Liver (tissue), 8 donors: ENCODE measurements at regions not wholly inside any gene's neighbourhood (a gene's known extent, or its start where the extent isn't known, plus 50 kb on each side); places are given as distances from the start of the nearest gene placed in this dataset.

ENCODE experiments used
- DNase-seq: peaks from one replicate; pipeline ENCODE4 v3.0.0-alpha.2; 2017; ENCODE audit warnings: low spot score
- H3K27ac ChIP-seq, 2 donors: one replicate each; pipeline ENCODE4 v1.7.0; 2013; ENCODE audit warnings: inconsistent platforms in 2 of 2, low read length in 2 of 2, control low read depth in 1 of 2, low read depth in 1 of 2, mild to moderate bottlenecking in 1 of 2
- H3K27me3 ChIP-seq, 4 donors: one replicate each; pipeline versions ENCODE4 v1.6.1 to v1.7.0; 2013; ENCODE audit warnings: low read length in 3 of 4, inconsistent platforms in 1 of 4, mild to moderate bottlenecking in 1 of 4, moderate library complexity in 1 of 4; ENCODE audit not compliant: control insufficient read depth in 4 of 4, insufficient read depth in 4 of 4
- H3K36me3 ChIP-seq, 4 donors: one replicate each; pipeline versions ENCODE4 v1.6.1 to v1.7.0; 2013; ENCODE audit warnings: low read length in 3 of 4, mild to moderate bottlenecking in 3 of 4, low read depth in 1 of 4, moderate library complexity in 1 of 4; ENCODE audit not compliant: control insufficient read depth in 4 of 4, insufficient read depth in 3 of 4
- H3K4me1 ChIP-seq, 4 donors: one replicate each; pipeline versions ENCODE4 v1.6.1 to v1.7.0; 2013; ENCODE audit warnings: low read length in 3 of 4, mild to moderate bottlenecking in 3 of 4, moderate library complexity in 1 of 4; ENCODE audit not compliant: control insufficient read depth in 4 of 4, insufficient read depth in 4 of 4
- H3K4me3 ChIP-seq, 3 donors: one replicate each; pipeline versions ENCODE4 v1.6.1 to v1.7.0; 2013; ENCODE audit warnings: low read length in 3 of 3, control low read depth in 1 of 3, low read depth in 1 of 3, mild to moderate bottlenecking in 1 of 3
- H3K9ac ChIP-seq, 2 donors: one replicate each; pipeline ENCODE4 v1.7.0; 2013; ENCODE audit warnings: low read length in 2 of 2, mild to moderate bottlenecking in 2 of 2, moderate library complexity in 2 of 2, control low read depth in 1 of 2, low read depth in 1 of 2
- H3K9me3 ChIP-seq, 4 donors: one replicate each; pipeline versions ENCODE4 v1.6.1 to v1.7.0; 2013; ENCODE audit warnings: low read length in 3 of 4; ENCODE audit not compliant: control insufficient read depth in 4 of 4
- ATF3 ChIP-seq: IDR thresholded peaks from 2 replicates; pipeline ENCODE4 v1.6.1; 2016; ENCODE audit warnings: antibody characterized with exemption
- CTCF ChIP-seq: fragments of 150-350 bp; IDR thresholded peaks from 2 replicates; pipeline ENCODE4 v1.5.1; 2017; ENCODE audit warnings: improper control_type of control experiment, low read depth, low read length; ENCODE audit not compliant: missing input control
- EGR1 ChIP-seq, 2 donors: IDR thresholded peaks; 2 replicates each; pipeline ENCODE4 v1.6.1; 2016 to 2018; ENCODE audit warnings: antibody characterized with exemption in 2 of 2, low read depth in 2 of 2
- FOXA1 ChIP-seq: IDR thresholded peaks from 2 replicates; pipeline ENCODE4 v1.6.1; 2016; ENCODE audit warnings: antibody characterized with exemption
- FOXA2 ChIP-seq: IDR thresholded peaks from 2 replicates; pipeline ENCODE4 v1.6.1; 2016; ENCODE audit warnings: antibody characterized with exemption
- HNF4A ChIP-seq, 2 donors: conservative IDR thresholded peaks; 2 replicates each; pipeline ENCODE4 v1.6.1; 2016; ENCODE audit warnings: antibody characterized with exemption in 2 of 2, mild to moderate bottlenecking in 2 of 2
- HNF4G ChIP-seq: IDR thresholded peaks from 2 replicates; pipeline ENCODE4 v1.6.1; 2016; ENCODE audit warnings: antibody characterized with exemption
- MAX ChIP-seq: IDR thresholded peaks from 2 replicates; pipeline ENCODE4 v1.6.1; 2016; ENCODE audit warnings: antibody characterized with exemption
- NR2F2 ChIP-seq: IDR thresholded peaks from 2 replicates; pipeline ENCODE4 v1.6.1; 2016; ENCODE audit warnings: antibody characterized with exemption
- RAD21 ChIP-seq, 2 donors: IDR thresholded peaks; 2 replicates each; pipeline ENCODE4 v1.6.1; 2016; ENCODE audit warnings: antibody characterized with exemption in 2 of 2, mild to moderate bottlenecking in 2 of 2
- REST ChIP-seq: IDR thresholded peaks from 2 replicates; pipeline ENCODE4 v1.6.1; 2016; ENCODE audit warnings: antibody characterized with exemption, mild to moderate bottlenecking
- RXRA ChIP-seq, 2 donors: IDR thresholded peaks; 2 replicates each; pipeline ENCODE4 v1.6.1; 2017 to 2018; ENCODE audit warnings: antibody characterized with exemption in 2 of 2, mild to moderate bottlenecking in 1 of 2
- TAF1 ChIP-seq: conservative IDR thresholded peaks from 2 replicates; pipeline ENCODE4 v1.6.1; 2016; ENCODE audit warnings: antibody characterized with exemption, mild to moderate bottlenecking
- YY1 ChIP-seq: IDR thresholded peaks from 2 replicates; pipeline ENCODE4 v1.6.1; 2016; ENCODE audit warnings: antibody characterized with exemption, mild to moderate bottlenecking
- ZBTB33 ChIP-seq: IDR thresholded peaks from 2 replicates; pipeline ENCODE4 v1.6.1; 2016; ENCODE audit warnings: antibody characterized with exemption
- WGBS: extraction: QIAGEN DNeasy Blood & Tissue Kit; methylation state at CpG from one replicate; pipeline ENCODE4 v1.1.7; 2013; 5-methylcytosine and 5-hydroxymethylcytosine counted together
- donor health status: healthy.
- donor health status: healthy.
- donor health status: healthy.
- donor health status: healthy.
- donor health status: healthy.

- Histone ChIP-seq H3K4me1 (no peaks in the 10 kb centered on the region), H3K27me3 (no peaks in the 10 kb centered on the region), H3K36me3 (no peaks in the 10 kb centered on the region), H3K9me3 (peaks cover 0 to 10% (median 2%) of the 10 kb centered on the region in 4 donors), H3K9ac (no peak overlapping the region), H3K27ac (no peak overlapping the region), H3K4me3 (no peak overlapping the region)
- TF ChIP-seq TAF1, result no peak
- no peak for TF ChIP-seq ZBTB33
- TF ChIP-seq CTCF, result no peak
- no peak for DNase-seq
- 49% methylated on average over 2 of the region's 2 CpGs for WGBS
These were observed 936.0 kb downstream of the TRIB2 start for GRCh38 chr2:13652531-13653313.

GRCh38 chr2:13654416-13654815 is 937.7 kb downstream of the TRIB2 start:
- H3K36me3 ChIP-seq, result no peaks in the 10 kb centered on the region
- peaks cover 0 to 10% (median 2%) of the 10 kb centered on the region in 4 donors for H3K9me3 ChIP-seq
- no peak overlapping the region for H3K4me3 ChIP-seq
- no peak overlapping the region for H3K9ac ChIP-seq
- TF ChIP-seq NR2F2 (no peak), RAD21 (IDR thresholded peaks at IDR 0.05) (no peak), ZBTB33 (no peak), EGR1 (IDR thresholded peaks at IDR 0.05; ENCODE audit: low read depth in 2 of 2) (no peak)
- H3K4me1 ChIP-seq, result no peaks in the 10 kb centered on the region
- DNase-seq, result no peak
- H3K27me3 ChIP-seq, result no peaks in the 10 kb centered on the region
- no peak overlapping the region for H3K27ac ChIP-seq

GRCh38 chr2:13660231-13660630 is 943.5 kb downstream of the TRIB2 start:
- no peaks in the 10 kb centered on the region for H3K36me3 ChIP-seq
- no peaks in the 10 kb centered on the region for H3K4me1 ChIP-seq
- no peak overlapping the region for H3K4me3 ChIP-seq
- H3K27me3 ChIP-seq, result no peaks in the 10 kb centered on the region
- no peak overlapping the region for H3K9ac ChIP-seq
- 62% methylated on average over 3 of the region's 3 CpGs for WGBS
- no peaks in the 10 kb centered on the region for H3K9me3 ChIP-seq
- H3K27ac ChIP-seq, result no peak overlapping the region
- no peak for DNase-seq
- TF ChIP-seq HNF4A (conservative IDR thresholded peaks at IDR 0.05) (no peak), ATF3 (no peak), RAD21 (IDR thresholded peaks at IDR 0.05) (no peak), YY1 (no peak), REST (no peak), HNF4G (no peak), FOXA2 (no peak), MAX (no peak), ZBTB33 (no peak), TAF1 (no peak), RXRA (IDR thresholded peaks at IDR 0.05) (no peak), FOXA1 (no peak), NR2F2 (no peak)
